GM20000 (cell line): ENCODE measurements at regions not wholly inside any gene's neighbourhood (a gene's known extent, or its start where the extent isn't known, plus 50 kb on each side); places are given as distances from the start of the nearest gene placed in this dataset.

Experiments
- DNase-seq: peaks from one replicate; pipeline ENCODE4 v3.0.0; 2012; ENCODE audit warnings: low spot score
- TF ChIP-seq, protein P1 (sequence below): IDR thresholded peaks from 2 replicates; pipeline ENCODE4 v1.5.1; 2012; ENCODE audit warnings: mild to moderate bottlenecking, control low read depth; ENCODE audit errors: extremely low read depth, missing control alignments

DNA sequence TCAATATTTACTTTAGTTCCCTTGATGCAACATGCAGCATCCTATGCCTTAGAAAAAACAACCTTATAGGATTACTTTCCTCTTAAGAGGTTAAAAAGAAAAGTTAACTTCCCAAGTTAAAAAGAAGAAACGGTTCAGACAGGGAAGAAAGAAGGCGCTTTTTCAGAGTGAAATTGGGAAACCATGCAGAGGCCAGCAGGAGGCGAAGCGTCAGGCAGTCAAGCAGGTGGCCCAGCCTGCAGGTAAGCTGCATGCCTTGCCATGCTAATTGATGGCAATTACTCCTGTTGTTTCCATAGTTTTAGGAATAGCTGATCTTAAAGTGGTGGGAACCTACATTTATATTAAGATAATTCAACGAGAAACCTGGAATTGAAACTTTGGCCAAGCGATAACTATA is 302.6 kb upstream of the SP4 start:
- TF ChIP-seq, protein P1, sequence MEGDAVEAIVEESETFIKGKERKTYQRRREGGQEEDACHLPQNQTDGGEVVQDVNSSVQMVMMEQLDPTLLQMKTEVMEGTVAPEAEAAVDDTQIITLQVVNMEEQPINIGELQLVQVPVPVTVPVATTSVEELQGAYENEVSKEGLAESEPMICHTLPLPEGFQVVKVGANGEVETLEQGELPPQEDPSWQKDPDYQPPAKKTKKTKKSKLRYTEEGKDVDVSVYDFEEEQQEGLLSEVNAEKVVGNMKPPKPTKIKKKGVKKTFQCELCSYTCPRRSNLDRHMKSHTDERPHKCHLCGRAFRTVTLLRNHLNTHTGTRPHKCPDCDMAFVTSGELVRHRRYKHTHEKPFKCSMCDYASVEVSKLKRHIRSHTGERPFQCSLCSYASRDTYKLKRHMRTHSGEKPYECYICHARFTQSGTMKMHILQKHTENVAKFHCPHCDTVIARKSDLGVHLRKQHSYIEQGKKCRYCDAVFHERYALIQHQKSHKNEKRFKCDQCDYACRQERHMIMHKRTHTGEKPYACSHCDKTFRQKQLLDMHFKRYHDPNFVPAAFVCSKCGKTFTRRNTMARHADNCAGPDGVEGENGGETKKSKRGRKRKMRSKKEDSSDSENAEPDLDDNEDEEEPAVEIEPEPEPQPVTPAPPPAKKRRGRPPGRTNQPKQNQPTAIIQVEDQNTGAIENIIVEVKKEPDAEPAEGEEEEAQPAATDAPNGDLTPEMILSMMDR, result no peak

DNA sequence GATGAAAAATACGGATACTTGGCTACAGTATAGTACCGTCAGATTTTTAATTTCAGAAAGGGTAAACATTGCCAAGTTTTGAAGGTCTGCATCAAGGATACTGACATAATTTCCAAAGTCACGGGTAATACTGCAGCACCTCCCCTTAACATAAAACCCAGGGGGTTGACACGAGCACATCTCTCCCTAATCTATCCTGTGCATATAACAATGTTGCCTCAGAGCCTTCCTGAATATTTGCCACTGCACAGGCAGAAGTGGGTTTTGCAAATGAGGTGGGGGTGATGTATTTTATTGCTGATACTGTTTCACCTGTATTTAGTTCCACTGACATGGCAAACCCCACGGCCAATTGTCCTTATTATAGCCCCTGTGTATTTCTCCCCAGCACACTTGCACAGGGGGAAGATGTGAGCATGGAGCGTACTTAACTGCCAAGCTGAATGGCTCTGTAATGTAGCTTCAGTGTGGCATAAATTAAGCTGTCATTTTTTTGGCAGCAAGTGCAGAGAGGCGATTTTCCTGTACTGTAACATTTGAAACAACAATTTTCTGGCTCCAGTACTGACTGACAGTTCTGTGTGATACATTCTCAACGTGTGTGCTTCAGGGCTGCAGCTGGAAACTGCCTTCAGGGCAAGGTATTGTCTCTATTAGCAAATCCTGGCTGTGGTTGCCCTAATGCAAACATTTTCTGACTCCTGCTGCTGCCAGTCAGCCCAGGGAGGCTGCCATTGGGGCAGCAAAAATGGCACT is 299.6 kb upstream of the SP4 start:
- DNase-seq, result no peak

More for the DNA sequence above, 302.6 kb upstream of the SP4 start:
- DNase-seq, result no peak

DNA sequence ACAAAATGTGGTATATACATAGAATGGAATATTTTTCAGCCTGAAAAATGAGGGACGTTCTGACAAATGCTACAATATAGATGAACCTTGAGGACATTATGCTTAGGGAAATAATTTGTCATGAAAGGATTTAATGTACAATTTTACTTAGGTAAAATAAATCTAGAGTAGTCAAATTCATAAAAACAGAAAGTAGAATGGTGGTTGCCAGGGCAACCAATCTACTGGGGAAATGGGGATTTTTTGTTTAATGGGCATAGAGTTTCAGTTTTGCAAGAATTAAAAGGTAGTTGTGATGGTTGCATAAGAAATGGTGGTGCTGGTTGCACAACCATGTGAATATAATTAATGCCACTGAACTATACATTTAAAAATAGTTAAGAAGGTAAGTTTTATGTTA is 296.0 kb upstream of the SP4 start:
- no peak for DNase-seq
- TF ChIP-seq, protein P1, result no peak

More for the DNA sequence above, 299.6 kb upstream of the SP4 start:
- TF ChIP-seq, protein P1, result no peak

DNA sequence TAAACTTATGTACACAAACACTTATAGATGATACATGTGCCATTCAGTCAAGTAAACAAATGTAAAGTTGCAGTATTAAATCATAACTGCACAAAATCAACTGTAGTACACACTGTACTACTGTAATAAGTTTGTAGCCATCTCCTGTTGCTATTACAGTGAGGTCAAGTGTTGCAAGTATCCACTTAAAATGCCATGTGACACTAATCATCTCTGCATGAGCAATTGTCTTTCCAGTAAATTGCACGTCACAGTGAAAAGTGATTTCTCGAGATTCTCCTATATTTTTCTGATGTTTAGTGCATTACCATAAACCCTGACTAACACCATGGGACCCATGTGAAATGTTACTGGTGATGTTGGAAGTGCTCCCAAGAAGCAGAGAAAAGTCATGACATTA is 293.3 kb upstream of the SP4 start:
- TF ChIP-seq, protein P1, result no peak
- no peak for DNase-seq

DNA sequence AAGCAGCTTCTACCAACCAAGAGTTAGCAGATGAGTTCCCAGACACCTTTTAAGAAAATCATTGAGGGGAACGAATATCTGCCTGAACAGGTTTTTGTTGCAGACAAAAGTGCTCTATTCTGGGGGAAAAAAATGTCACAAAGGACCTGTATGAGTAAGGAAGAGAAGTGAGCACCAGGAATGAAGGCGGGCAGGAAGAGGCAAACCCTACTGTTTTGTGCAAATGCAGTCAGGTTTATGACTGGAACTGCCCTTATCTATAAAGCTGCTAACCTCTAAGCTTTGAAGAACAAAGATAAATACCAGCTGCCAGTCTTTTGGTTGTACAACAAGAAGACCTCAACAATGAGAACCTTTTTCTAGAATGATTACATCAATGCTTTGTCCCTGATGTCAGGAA is 292.4 kb upstream of the SP4 start:
- DNase-seq, result no peak
- TF ChIP-seq, protein P1, result no peak

DNA sequence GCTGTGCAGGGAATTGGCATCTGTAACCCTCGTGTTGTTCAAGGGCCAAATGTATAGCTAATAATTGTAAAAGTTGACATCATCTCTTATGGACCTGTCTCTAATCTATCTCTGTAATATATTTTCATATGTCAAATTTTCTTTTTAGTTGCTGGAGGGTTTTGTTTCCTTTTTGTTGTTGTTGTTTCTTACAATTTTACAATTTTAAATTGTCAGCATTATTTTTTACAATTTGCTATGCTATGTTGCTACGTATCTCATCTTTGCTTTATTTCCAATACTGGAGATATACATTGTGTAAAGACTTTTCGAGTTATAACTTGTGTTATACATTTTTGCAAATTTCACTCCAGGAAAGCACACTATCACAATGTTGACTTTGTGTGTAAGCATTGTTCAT is 290.2 kb upstream of the SP4 start:
- TF ChIP-seq, protein P1, result no peak
- no peak for DNase-seq

DNA sequence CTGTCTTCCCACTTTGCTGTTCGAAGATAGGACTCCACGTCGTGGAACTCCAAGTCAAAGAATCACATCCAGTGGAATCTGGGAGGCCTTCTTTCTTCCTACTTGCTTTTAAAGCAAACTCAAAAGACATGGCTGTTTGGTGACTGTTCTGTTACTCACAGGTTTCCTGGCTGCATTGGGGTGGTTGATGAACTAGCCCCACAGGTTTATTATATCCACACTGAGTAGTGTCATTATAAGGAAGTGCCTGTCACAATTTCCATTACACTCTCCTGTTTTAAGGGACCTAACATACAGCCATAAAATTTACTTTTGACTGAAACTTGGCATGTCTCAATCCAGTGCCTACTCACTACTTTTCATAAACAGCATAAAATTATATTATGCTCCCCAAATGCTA is 287.3 kb upstream of the SP4 start:
- DNase-seq, result no peak
- TF ChIP-seq, protein P1, result no peak
